ENCODE measurements at regions not wholly inside any gene's neighbourhood (a gene's known extent, or its start where the extent isn't known, plus 50 kb on each side); places are given as distances from the start of the nearest gene placed in this dataset.

DNA sequence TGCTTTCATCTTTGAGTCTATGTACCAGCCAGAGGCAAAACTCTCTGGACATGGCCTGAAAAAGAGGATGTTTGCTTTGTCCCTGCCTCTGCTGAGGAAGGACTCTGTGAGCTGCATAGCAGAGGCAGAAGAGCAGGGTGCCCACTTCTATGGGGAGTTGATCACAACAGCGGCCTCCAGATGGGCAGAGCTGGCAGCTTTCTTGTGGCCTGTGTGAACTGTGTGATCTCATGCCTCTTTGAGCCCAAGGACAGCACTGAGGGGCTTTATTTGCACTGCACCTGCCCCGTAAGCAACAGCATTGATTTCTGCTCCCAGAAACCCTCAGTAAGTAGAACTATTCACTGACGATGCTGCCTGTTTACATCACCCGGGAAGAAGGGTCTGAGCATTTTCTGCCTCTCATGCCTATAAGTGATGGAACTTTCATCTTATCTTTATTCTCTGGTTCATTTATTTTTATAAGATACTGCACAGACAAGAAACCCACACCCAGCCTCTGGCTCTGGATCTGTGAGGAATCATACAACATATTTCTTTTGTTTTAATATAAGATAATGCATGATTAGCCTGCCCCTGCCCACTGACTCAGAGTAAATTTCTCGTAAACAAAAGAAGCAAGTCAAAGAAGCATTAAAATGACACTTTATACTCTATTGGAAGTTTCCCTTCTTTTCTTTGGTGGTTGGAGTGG is 244.2 kb upstream of the SOX21 start:
- H3K4me3 ChIP-seq = no peak overlapping the region
- DNase-seq = no peak
- intact Hi-C loops (cut with DNase I) = no loop called here
- H3K27ac ChIP-seq = no peak overlapping the region
- H3K9ac ChIP-seq (ENCODE audit: low read depth in 2 of 2, low read length in 2 of 2) = no peak overlapping the region
- no peaks in the 10 kb centered on the region for H3K27me3 ChIP-seq
- no peaks in the 10 kb centered on the region for H3K9me3 ChIP-seq
- no peaks in the 10 kb centered on the region for H3K4me1 ChIP-seq
- TF ChIP-seq, protein P1, sequence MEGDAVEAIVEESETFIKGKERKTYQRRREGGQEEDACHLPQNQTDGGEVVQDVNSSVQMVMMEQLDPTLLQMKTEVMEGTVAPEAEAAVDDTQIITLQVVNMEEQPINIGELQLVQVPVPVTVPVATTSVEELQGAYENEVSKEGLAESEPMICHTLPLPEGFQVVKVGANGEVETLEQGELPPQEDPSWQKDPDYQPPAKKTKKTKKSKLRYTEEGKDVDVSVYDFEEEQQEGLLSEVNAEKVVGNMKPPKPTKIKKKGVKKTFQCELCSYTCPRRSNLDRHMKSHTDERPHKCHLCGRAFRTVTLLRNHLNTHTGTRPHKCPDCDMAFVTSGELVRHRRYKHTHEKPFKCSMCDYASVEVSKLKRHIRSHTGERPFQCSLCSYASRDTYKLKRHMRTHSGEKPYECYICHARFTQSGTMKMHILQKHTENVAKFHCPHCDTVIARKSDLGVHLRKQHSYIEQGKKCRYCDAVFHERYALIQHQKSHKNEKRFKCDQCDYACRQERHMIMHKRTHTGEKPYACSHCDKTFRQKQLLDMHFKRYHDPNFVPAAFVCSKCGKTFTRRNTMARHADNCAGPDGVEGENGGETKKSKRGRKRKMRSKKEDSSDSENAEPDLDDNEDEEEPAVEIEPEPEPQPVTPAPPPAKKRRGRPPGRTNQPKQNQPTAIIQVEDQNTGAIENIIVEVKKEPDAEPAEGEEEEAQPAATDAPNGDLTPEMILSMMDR (IDR thresholded peaks at IDR 0.05) = no peak
- H3K36me3 ChIP-seq = no peaks in the 10 kb centered on the region

DNA sequence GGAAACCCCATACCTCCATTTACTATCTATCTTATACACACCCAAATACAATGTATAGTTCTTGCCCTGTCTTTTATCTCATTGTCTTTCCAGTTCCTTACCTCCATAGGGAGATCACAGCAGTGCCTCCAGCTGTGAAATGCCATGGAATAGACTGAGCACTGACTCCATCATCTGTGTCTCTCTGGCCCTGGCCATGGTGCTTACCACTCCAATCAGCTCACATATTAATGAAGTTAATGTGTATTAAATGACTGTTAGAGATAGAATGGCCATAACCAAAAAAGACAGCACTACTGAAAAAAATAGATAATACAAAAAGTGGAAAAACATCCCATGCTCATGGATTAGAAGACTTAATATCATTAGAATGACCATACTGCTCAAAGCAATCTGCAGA is 240.4 kb upstream of the SOX21 start:
- H3K36me3 ChIP-seq = no peaks in the 10 kb centered on the region
- H3K4me1 ChIP-seq = no peaks in the 10 kb centered on the region
- H3K9ac ChIP-seq (ENCODE audit: low read depth in 2 of 2, low read length in 2 of 2) = no peak overlapping the region
- TF ChIP-seq, protein P1 (IDR thresholded peaks at IDR 0.05) = no peak
- no peaks in the 10 kb centered on the region for H3K27me3 ChIP-seq
- no peak for DNase-seq
- intact Hi-C loops (cut with DNase I) = no loop called here
- H3K27ac ChIP-seq = no peak overlapping the region
- no peaks in the 10 kb centered on the region for H3K9me3 ChIP-seq
- no peak overlapping the region for H3K4me3 ChIP-seq

DNA sequence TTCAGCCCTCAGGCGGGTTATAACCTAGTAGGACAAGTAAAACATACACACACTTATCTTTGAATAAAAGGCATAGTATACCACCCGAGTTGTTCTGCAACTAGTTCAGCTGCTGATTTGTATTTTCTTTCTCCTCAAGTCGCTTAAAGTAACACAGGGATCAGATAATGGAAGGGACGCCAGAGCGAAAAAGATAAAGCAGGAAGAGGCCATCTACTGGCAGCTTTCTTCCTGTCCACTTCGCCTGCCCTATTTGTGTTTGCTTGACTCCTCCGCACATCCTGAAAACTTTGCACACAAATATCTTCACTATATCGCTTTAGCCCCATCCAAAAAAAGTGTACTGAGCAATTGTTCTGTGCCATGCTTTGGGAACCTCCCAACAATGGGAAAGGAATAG is 238.0 kb upstream of the SOX21 start:
- H3K27ac ChIP-seq = no peak overlapping the region
- no peaks in the 10 kb centered on the region for H3K4me1 ChIP-seq
- H3K4me3 ChIP-seq = no peak overlapping the region
- DNase-seq = no peak
- no peak overlapping the region for H3K9ac ChIP-seq (ENCODE audit: low read depth in 2 of 2, low read length in 2 of 2)
- H3K27me3 ChIP-seq = no peaks in the 10 kb centered on the region
- intact Hi-C loops (cut with DNase I) = no loop called here
- no peaks in the 10 kb centered on the region for H3K36me3 ChIP-seq
- no peaks in the 10 kb centered on the region for H3K9me3 ChIP-seq
- TF ChIP-seq, protein P1 (IDR thresholded peaks at IDR 0.05) = no peak

DNA sequence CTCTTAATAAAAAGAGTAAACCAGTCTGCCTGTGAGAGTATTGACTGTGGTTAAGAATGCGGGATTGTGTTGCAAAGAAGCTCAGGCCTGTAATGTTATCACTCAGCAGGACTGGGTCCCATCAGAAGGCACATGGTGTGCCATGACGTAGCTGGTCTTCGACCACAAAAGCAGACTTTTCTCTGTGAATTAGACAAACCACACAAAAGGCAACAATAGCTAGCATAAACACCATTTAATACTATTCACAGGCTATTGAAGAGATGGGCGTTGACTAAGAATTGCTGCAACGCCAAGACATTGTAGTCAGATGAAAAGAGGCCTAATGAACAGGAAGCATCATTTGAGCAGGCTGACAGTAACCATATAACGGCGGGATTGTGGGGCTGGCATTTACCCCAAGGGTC is 235.6 kb upstream of the SOX21 start:
- DNase-seq = no peak
- intact Hi-C loops (cut with DNase I) = no loop called here
- Histone ChIP-seq H3K27me3 (no peaks in the 10 kb centered on the region), H3K4me1 (no peaks in the 10 kb centered on the region), H3K9me3 (no peaks in the 10 kb centered on the region), H3K9ac (ENCODE audit: low read depth in 2 of 2, low read length in 2 of 2) (no peak overlapping the region), H3K4me3 (no peak overlapping the region), H3K27ac (no peak overlapping the region), H3K36me3 (no peaks in the 10 kb centered on the region)
- TF ChIP-seq, protein P1 (IDR thresholded peaks at IDR 0.05) = no peak

DNA sequence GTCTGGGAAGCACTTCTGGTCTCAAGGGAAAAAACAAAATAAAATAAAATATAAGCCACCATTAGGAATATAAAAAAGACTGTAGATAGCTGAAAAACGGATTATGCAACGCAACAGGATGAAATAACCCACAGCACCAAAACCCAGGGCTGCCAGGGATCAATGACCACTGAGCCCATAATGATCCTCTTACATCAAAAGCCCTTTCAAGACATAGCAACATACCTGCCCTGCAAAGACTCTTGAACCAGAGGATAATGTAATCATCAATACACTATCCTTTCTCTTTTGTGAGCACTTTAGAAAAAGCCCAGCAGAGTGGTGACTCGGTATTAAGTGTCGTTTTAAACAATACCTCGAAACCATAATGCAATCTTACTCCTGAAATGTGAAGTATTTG is 235.0 kb upstream of the SOX21 start:
- intact Hi-C loops (cut with DNase I) = no loop called here

More for the DNA sequence above, 235.0 kb upstream of the SOX21 start:
- no peak for DNase-seq
- H3K4me3 ChIP-seq = no peak overlapping the region
- H3K9ac ChIP-seq (ENCODE audit: low read depth in 2 of 2, low read length in 2 of 2) = no peak overlapping the region
- H3K27ac ChIP-seq = no peak overlapping the region
- H3K9me3 ChIP-seq = no peaks in the 10 kb centered on the region
- no peaks in the 10 kb centered on the region for H3K4me1 ChIP-seq
- no peaks in the 10 kb centered on the region for H3K36me3 ChIP-seq
- TF ChIP-seq, protein P1 (IDR thresholded peaks at IDR 0.05) = no peak
- H3K27me3 ChIP-seq = no peaks in the 10 kb centered on the region
